Omental fat pad (tissue), 3 donors: ENCODE measurements at regions not wholly inside any gene's neighbourhood (a gene's known extent, or its start where the extent isn't known, plus 50 kb on each side); places are given as distances from the start of the nearest gene placed in this dataset.

Experiments
- ATAC-seq: fragments of 150-250 bp; one replicate; pipeline ENCODE4 v1.9.1; 2016; ENCODE audit warnings: mild to moderate bottlenecking, moderate library complexity; ENCODE audit not compliant: low FRiP score
- DNase-seq: peaks from one replicate; pipeline ENCODE4 v3.0.0-alpha.2; 2019; ENCODE audit warnings: low spot score
- CTCF ChIP-seq, 3 donors: fragments of 450-650 bp; IDR thresholded peaks; one replicate each; pipeline ENCODE4 v1.5.1; 2016 to 2017; ENCODE audit warnings: antibody characterized with exemption in 3 of 3, mild to moderate bottlenecking in 3 of 3, moderate library complexity in 2 of 3

GRCh38 chr2:60002183-60002867 lies 551.1 kb downstream of the BCL11A start:
- ATAC-seq (no peak), DNase-seq (no peak)
- TF ChIP-seq CTCF (IDR thresholded peaks at IDR 0.05) = no peak

- no peak for ATAC-seq
- no peak for DNase-seq
- no peak for TF ChIP-seq CTCF (IDR thresholded peaks at IDR 0.05)
These were observed 552.8 kb downstream of the BCL11A start for GRCh38 chr2:60000686-60001085.

GRCh38 chr2:59998324-59998723 lies 555.1 kb downstream of the BCL11A start:
- no peak for DNase-seq
- no peak for ATAC-seq
- no peak for TF ChIP-seq CTCF (IDR thresholded peaks at IDR 0.05)

- no peak for TF ChIP-seq CTCF (IDR thresholded peaks at IDR 0.05)
- ATAC-seq (no peak), DNase-seq (no peak)
These were observed 556.1 kb downstream of the BCL11A start for GRCh38 chr2:59997371-59997770.

- DNase-seq (no peak), ATAC-seq (no peak)
- TF ChIP-seq CTCF (IDR thresholded peaks at IDR 0.05) = no peak
These were observed 556.6 kb downstream of the BCL11A start for GRCh38 chr2:59996855-59997254.

GRCh38 chr2:59993726-59994125 lies 559.7 kb downstream of the BCL11A start:
- DNase-seq (no peak), ATAC-seq (no peak)
- no peak for TF ChIP-seq CTCF (IDR thresholded peaks at IDR 0.05)

GRCh38 chr2:59988341-59988740 lies 565.1 kb downstream of the BCL11A start:
- no peak for ATAC-seq
- DNase-seq = no peak
- no peak for TF ChIP-seq CTCF (IDR thresholded peaks at IDR 0.05)
